Uterus (tissue), 2 donors: ENCODE measurements at regions not wholly inside any gene's neighbourhood (a gene's known extent, or its start where the extent isn't known, plus 50 kb on each side); places are given as distances from the start of the nearest gene placed in this dataset.

ENCODE experiments used
- CTCF ChIP-seq, 4 experiments: fragments of 200-600 bp in 2 of 4; fragments of 450-650 bp in 2 of 4; sonication (generic) in 2 of 4; IDR thresholded peaks; one replicate each; pipeline ENCODE4 v1.5.1; 2016 to 2019; ENCODE audit warnings: antibody characterized with exemption in 4 of 4, mild to moderate bottlenecking in 2 of 4, moderate library complexity in 1 of 4
- POLR2A ChIP-seq, 2 donors: fragments of 450-650 bp; IDR thresholded peaks; one replicate each; pipeline ENCODE4 v1.6.1; 2016; ENCODE audit warnings: antibody characterized with exemption in 2 of 2, mild to moderate bottlenecking in 1 of 2, moderate library complexity in 1 of 2

- TF ChIP-seq CTCF (IDR thresholded peaks at IDR 0.05) (no peak), POLR2A (IDR thresholded peaks at IDR 0.05) (no peak)
These were observed 352.6 kb downstream of the BMP4 start for GRCh38 chr14:53603994-53604393.
